GM12874 (cell line): ENCODE measurements at regions not wholly inside any gene's neighbourhood (a gene's known extent, or its start where the extent isn't known, plus 50 kb on each side); places are given as distances from the start of the nearest gene placed in this dataset.
A peak's percentile ranks its signal among the peaks of the same experiment; 100 is the strongest.

Experiments used
- TF ChIP-seq, protein P1 (sequence below): IDR thresholded peaks from 2 replicates; pipeline ENCODE4 v1.5.1; 2011; ENCODE audit warnings: low read depth, mild to moderate bottlenecking, control low read depth, low read length, moderate library complexity; ENCODE audit not compliant: insufficient read depth

DNA sequence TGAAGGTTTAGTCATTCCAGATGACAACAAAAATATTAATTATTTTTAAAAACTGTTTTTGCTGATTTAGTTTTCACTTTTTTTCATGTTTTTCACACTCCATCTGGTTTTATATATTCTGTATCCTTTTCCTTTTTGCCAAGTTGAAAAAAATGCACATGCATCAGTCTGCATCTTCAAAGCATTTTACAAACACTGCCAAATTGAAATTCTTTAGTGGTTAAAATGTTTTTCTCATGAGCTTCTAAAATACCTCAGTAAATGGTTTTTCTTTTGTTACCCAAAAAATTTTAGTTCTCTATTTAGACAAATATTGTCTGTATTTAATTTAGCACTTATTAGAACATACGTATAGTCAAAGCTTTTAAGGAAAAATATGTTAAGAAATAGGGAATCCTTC lies 386.9 kb upstream of the HSF2 start:
- TF ChIP-seq, protein P1, sequence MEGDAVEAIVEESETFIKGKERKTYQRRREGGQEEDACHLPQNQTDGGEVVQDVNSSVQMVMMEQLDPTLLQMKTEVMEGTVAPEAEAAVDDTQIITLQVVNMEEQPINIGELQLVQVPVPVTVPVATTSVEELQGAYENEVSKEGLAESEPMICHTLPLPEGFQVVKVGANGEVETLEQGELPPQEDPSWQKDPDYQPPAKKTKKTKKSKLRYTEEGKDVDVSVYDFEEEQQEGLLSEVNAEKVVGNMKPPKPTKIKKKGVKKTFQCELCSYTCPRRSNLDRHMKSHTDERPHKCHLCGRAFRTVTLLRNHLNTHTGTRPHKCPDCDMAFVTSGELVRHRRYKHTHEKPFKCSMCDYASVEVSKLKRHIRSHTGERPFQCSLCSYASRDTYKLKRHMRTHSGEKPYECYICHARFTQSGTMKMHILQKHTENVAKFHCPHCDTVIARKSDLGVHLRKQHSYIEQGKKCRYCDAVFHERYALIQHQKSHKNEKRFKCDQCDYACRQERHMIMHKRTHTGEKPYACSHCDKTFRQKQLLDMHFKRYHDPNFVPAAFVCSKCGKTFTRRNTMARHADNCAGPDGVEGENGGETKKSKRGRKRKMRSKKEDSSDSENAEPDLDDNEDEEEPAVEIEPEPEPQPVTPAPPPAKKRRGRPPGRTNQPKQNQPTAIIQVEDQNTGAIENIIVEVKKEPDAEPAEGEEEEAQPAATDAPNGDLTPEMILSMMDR: no peak

- TF ChIP-seq, protein P1: no peak
Observed at GRCh38 chr6:122014961-122015360, 384.5 kb upstream of the HSF2 start.

- TF ChIP-seq, protein P1: no peak
Observed at GRCh38 chr6:122020588-122021264, 378.7 kb upstream of the HSF2 start.

GRCh38 chr6:122025104-122025503 lies 374.3 kb upstream of the HSF2 start:
- TF ChIP-seq, protein P1: no peak

- TF ChIP-seq, protein P1: no peak
Observed at GRCh38 chr6:122026582-122027369, 372.7 kb upstream of the HSF2 start.

DNA sequence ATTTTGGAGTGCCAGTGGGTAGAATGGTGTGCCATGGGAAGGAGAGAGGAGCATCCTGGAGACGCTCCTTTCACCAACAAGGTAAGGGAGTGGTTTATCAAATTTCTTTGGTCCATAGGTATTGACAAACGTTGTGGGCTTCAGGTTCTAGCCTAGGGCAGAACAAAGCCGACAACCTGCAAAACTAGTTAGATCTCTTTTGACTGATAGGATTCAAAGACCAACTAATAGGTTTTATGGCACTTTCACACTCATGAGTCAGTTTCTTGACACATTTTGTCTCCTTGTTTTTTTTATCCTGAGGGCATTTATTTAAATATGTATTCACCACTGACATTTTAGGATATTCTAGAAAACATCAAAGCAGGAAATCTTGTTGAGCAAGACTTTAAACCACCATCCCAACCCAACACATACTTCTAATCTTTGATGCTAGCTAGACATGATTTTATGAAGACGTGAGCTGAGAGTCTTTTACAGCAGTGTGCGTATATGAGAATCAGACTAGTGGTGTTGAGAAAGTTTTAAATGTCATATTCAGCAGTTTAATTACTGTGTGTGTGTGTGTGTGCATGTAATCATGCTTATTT lies 370.4 kb upstream of the HSF2 start:
- TF ChIP-seq, protein P1: no peak

GRCh38 chr6:122033564-122034181 lies 365.8 kb upstream of the HSF2 start:
- TF ChIP-seq, protein P1: 0 out of 2 replicates have a peak, but pooled peaks have one; percentile 13
